GM12874 (cell line): ENCODE measurements at regions not wholly inside any gene's neighbourhood (a gene's known extent, or its start where the extent isn't known, plus 50 kb on each side); places are given as distances from the start of the nearest gene placed in this dataset.

Experiments used
- CTCF ChIP-seq: IDR thresholded peaks from 2 replicates; pipeline ENCODE4 v1.5.1; 2011; ENCODE audit warnings: low read depth, mild to moderate bottlenecking, control low read depth, low read length, moderate library complexity; ENCODE audit not compliant: insufficient read depth

- TF ChIP-seq CTCF, result no peak
Observed at GRCh38 chrX:8313844-8314243, 142.8 kb upstream of the VCX2 start.

DNA sequence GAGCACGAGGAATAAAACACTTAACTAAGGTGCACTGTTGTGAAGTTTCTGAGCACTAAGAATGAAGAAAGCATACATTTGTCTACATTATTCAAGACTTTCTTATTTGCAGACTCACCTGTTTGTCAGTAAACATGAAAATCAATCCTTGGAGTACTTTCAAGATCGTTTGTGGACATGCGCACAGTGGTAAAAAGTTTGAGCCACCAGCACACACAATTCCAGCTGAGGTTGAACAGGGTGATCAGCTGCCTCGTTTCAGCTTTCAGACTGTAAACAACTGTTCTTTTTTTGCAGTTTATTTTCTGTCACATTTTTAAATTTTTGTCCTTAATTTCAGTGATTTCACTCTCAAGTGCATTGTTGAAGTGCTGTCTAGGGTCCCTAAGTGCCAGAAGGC, 143.8 kb upstream of the VCX2 start:
- no peak for TF ChIP-seq CTCF

- no peak for TF ChIP-seq CTCF
Observed at GRCh38 chrX:8319359-8319758, 145.3 kb upstream of the VCX3B start.

- peak; percentile 46 for TF ChIP-seq CTCF
Observed at GRCh38 chrX:8323356-8323755, 141.3 kb upstream of the VCX3B start.

DNA sequence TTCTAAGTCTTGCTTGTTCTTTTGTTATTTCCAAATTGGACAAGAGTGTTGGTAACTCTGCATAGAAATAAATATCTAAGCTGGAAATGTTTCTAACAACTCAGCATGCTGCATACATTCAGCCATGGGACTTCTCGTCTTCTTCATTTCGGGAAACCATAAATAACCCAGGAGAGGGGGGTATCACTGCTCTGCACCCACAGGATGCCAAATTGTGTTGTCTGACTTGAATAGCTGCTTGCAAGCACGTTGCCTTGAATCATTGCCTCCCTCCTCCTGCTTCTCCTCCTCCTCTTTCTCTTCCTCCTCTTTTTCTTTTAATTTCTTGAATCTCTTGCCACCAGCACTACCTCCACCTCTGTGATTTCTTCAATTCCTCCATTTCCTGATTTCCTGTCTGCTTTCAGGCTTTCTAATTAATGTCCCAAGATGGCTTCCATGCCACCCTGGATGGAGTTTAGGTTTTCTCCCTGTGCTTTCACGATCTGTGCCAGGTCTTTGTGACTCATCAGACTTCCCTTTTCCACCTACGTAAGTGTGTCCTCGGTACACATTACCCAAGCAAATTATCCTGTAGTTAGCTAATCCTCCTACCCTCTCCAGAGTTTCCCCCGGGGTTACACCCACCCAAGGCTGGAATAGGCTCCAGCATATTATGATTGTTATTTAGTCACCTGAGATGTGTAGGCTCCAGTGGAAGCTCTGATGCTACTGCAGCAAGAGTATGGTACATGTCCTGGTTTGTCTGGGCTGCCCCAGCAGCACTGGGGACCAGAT, 122.6 kb upstream of the VCX3B start:
- no peak for TF ChIP-seq CTCF

DNA sequence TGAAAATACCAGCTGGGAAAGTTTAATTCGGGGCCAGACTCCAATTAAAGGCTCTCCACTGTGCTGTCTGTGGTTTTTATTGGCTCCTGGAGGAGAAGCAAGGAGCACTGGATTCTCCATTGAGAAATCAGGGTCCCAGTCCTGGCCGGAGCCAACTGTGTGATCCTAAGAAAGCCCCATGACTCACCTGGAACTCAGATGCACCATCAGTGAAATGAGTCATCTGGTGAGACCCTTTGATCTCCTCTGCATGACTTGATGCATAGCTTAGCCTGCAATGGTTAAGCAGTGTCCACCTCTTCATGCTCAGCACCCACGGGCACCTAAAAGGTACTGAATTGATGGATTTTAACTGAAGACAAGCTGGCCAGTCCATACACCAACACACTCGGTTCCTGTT, 119.2 kb upstream of the VCX3B start:
- TF ChIP-seq CTCF, result no peak

DNA sequence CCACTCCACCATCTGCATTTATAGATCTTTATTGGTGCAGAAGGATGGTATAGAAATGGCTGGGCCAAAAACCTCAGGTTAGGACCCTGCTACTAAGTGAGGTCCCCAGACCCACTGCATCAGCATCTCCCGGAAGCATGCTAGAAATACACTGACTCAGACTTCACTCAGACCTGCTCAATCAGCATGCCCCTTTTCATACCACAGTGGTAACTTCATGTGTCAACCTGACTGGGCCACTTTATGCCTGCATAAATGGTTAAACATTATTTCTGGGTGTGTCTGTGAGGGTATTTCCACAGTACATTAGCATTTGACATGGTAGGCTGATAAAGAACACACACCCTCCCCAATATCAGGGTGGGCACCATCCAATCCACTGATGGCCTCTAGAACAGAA, 118.6 kb upstream of the VCX3B start:
- no peak for TF ChIP-seq CTCF
